SK-N-SH (cell line): ENCODE measurements at regions not wholly inside any gene's neighbourhood (a gene's known extent, or its start where the extent isn't known, plus 50 kb on each side); places are given as distances from the start of the nearest gene placed in this dataset.

Experiments
- CTCF ChIP-seq: fragments of 200-600 bp; sonication (generic); IDR thresholded peaks from 2 replicates; pipeline ENCODE4 v1.6.1; 2017; ENCODE audit warnings: antibody characterized with exemption, mild to moderate bottlenecking, moderate library complexity
- GATA2 ChIP-seq: sonication (generic); formaldehyde crosslinking; IDR thresholded peaks from 2 replicates; pipeline ENCODE4 v1.5.0; 2020; ENCODE audit warnings: mild to moderate bottlenecking, missing genetic modification reagents
- POLR2AphosphoS5 ChIP-seq: IDR thresholded peaks from 2 replicates; pipeline ENCODE4 v1.6.1; 2012; ENCODE audit warnings: low read depth, low read length
- RCOR1 ChIP-seq: fragments of 150-350 bp; IDR thresholded peaks from 2 replicates; pipeline ENCODE4 v1.6.1; 2017; ENCODE audit warnings: antibody characterized with exemption, low read length
- SIN3A ChIP-seq: IDR thresholded peaks from 2 replicates; pipeline ENCODE4 v1.6.1; 2012; ENCODE audit warnings: low read depth, mild to moderate bottlenecking, low read length, moderate library complexity, borderline replicate concordance
- YY1 ChIP-seq: IDR thresholded peaks from 2 replicates; pipeline ENCODE4 v1.4.0; 2012; ENCODE audit warnings: low read depth, mild to moderate bottlenecking

DNA sequence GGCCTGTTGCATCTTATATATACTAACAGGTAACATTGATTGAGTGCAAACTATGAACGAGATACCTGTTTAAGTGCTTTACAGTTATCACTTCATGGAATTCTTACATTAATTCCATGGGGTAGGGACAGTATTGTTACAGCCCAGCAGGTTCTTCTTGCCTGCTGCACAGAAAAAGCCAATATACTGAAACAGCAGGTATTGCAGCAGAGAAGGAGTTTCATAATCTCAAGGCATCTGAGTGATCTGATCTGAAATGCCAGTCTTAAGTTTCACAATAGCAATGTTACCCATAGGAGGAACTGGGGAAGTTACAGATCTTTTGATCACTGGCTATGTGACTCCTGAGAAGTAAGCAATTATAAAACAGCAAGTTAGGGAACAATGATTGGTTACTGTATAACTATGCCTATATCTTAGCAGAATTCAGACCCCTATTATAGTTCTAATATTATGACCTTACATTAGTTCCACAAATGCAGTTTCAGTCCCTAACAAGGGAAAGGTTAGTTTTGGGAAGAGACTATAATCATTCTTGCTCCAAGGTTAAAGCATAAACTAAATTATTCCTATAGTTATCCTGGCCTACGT lies 126.5 kb upstream of the BNC2 start:
- TF ChIP-seq CTCF (no peak), GATA2 (CRISPR knock-in tag) (no peak), POLR2AphosphoS5 (no peak), YY1 (no peak), RCOR1 (no peak), SIN3A (no peak)
